COLO829 (cell line): ENCODE measurements at regions not wholly inside any gene's neighbourhood (a gene's known extent, or its start where the extent isn't known, plus 50 kb on each side); places are given as distances from the start of the nearest gene placed in this dataset.
"Not testable (repeated sequence)": the region's sequence is repeated elsewhere in the genome, so short reads cannot be mapped to it uniquely, and the experiment has no call there.

ENCODE experiments used
- DNase-seq: peaks from one replicate; pipeline ENCODE4 v3.0.0; 2012; ENCODE audit warnings: low spot score

- no peak for DNase-seq
Measured at GRCh38 chr9:30815585-30815984, 1568.9 kb upstream of the ACO1 start.

- DNase-seq, result no peak
Measured at GRCh38 chr9:30845136-30845535, 1539.3 kb upstream of the ACO1 start.

GRCh38 chr9:30846651-30847050 lies 1537.8 kb upstream of the ACO1 start:
- no peak for DNase-seq

GRCh38 chr9:30851600-30851999 lies 1532.8 kb upstream of the ACO1 start:
- no peak for DNase-seq

GRCh38 chr9:30900706-30901105 lies 1483.7 kb upstream of the ACO1 start:
- DNase-seq, result no peak

GRCh38 chr9:30913331-30913730 lies 1471.1 kb upstream of the ACO1 start:
- no peak for DNase-seq

GRCh38 chr9:30915451-30915850 lies 1469.0 kb upstream of the ACO1 start:
- DNase-seq, result no peak

- no peak for DNase-seq
Measured at GRCh38 chr9:30925126-30925525, 1459.3 kb upstream of the ACO1 start.

- DNase-seq, result no peak
Measured at GRCh38 chr9:30925635-30926034, 1458.8 kb upstream of the ACO1 start.

GRCh38 chr9:30928045-30928444 lies 1456.4 kb upstream of the ACO1 start:
- no peak for DNase-seq

- DNase-seq, result no peak
Measured at GRCh38 chr9:30932226-30932625, 1452.2 kb upstream of the ACO1 start.

GRCh38 chr9:30935730-30936129 lies 1448.7 kb upstream of the ACO1 start:
- DNase-seq, result no peak

GRCh38 chr9:30937106-30937505 lies 1447.3 kb upstream of the ACO1 start:
- no peak for DNase-seq

- DNase-seq, result not testable (repeated sequence)
Measured at GRCh38 chr9:30942852-30943251, 1441.6 kb upstream of the ACO1 start.

- no peak for DNase-seq
Measured at GRCh38 chr9:30943446-30944224, 1440.8 kb upstream of the ACO1 start.

- no peak for DNase-seq
Measured at GRCh38 chr9:30944225-30944569, 1440.2 kb upstream of the ACO1 start.

GRCh38 chr9:30944741-30945280 lies 1439.6 kb upstream of the ACO1 start:
- no peak for DNase-seq

- no peak for DNase-seq
Measured at GRCh38 chr9:30964332-30964731, 1420.1 kb upstream of the ACO1 start.

GRCh38 chr9:30967476-30967875 lies 1417.0 kb upstream of the ACO1 start:
- peak; percentile 22 for DNase-seq

- DNase-seq, result peak; percentile 43
Measured at GRCh38 chr9:30970186-30970585, 1414.3 kb upstream of the ACO1 start.

- DNase-seq, result no peak
Measured at GRCh38 chr9:30970812-30971211, 1413.6 kb upstream of the ACO1 start.

- no peak for DNase-seq
Measured at GRCh38 chr9:30972654-30973053, 1411.8 kb upstream of the ACO1 start.

GRCh38 chr9:30977965-30978364 lies 1406.5 kb upstream of the ACO1 start:
- no peak for DNase-seq

- no peak for DNase-seq
Measured at GRCh38 chr9:30982301-30982700, 1402.1 kb upstream of the ACO1 start.
